ENCODE measurements at regions not wholly inside any gene's neighbourhood (a gene's known extent, or its start where the extent isn't known, plus 50 kb on each side); places are given as distances from the start of the nearest gene placed in this dataset.

GRCh38 chr7:25720427-25720826, 431.6 kb upstream of the NFE2L3 start:
- Histone ChIP-seq H3K27ac (no peak overlapping the region), H3K36me3 (no peaks in the 10 kb centered on the region), H3K4me3 (no peak overlapping the region), H3K4me1 (no peaks in the 10 kb centered on the region), H3K27me3 (ENCODE audit: low read depth) (no peaks in the 10 kb centered on the region), H3K9me3 (no peaks in the 10 kb centered on the region)
- intact Hi-C loops (cut with DNase I): no loop called here
- ATAC-seq: no peak
- TF ChIP-seq CTCF (IDR thresholded peaks at IDR 0.05): no peak
- no peak for DNase-seq

- DNase-seq (no peak), ATAC-seq (no peak)
- no peak for TF ChIP-seq CTCF (IDR thresholded peaks at IDR 0.05)
- Histone ChIP-seq H3K4me3 (no peak overlapping the region), H3K36me3 (no peaks in the 10 kb centered on the region), H3K4me1 (no peaks in the 10 kb centered on the region), H3K27ac (no peak overlapping the region), H3K9me3 (no peaks in the 10 kb centered on the region), H3K27me3 (ENCODE audit: low read depth) (no peaks in the 10 kb centered on the region)
- intact Hi-C loops (cut with DNase I): no loop called here
Measured at GRCh38 chr7:25722856-25723255, 429.1 kb upstream of the NFE2L3 start.

- no peak for TF ChIP-seq CTCF (IDR thresholded peaks at IDR 0.05)
- H3K27me3 ChIP-seq (ENCODE audit: low read depth): no peaks in the 10 kb centered on the region
- intact Hi-C loops (cut with DNase I): no loop called here
- no peaks in the 10 kb centered on the region for H3K9me3 ChIP-seq
- no peak for ATAC-seq
- H3K4me1 ChIP-seq: no peaks in the 10 kb centered on the region
- no peaks in the 10 kb centered on the region for H3K36me3 ChIP-seq
- no peak for DNase-seq
- peak overlapping the region; percentile 5 for H3K27ac ChIP-seq
- no peak overlapping the region for H3K4me3 ChIP-seq
Measured at GRCh38 chr7:25725451-25725850, 426.5 kb upstream of the NFE2L3 start.

GRCh38 chr7:25726170-25726780, 425.7 kb upstream of the NFE2L3 start:
- peak in 1 of 2 donors; percentile 43 for ATAC-seq
- no peaks in the 10 kb centered on the region for H3K36me3 ChIP-seq
- TF ChIP-seq CTCF (IDR thresholded peaks at IDR 0.05): no peak
- no peaks in the 10 kb centered on the region for H3K4me1 ChIP-seq
- no peak for DNase-seq
- H3K9me3 ChIP-seq: no peaks in the 10 kb centered on the region
- no peak overlapping the region for H3K4me3 ChIP-seq
- no peaks in the 10 kb centered on the region for H3K27me3 ChIP-seq (ENCODE audit: low read depth)
- no peak overlapping the region for H3K27ac ChIP-seq
- intact Hi-C loops (cut with DNase I): no loop called here

DNA sequence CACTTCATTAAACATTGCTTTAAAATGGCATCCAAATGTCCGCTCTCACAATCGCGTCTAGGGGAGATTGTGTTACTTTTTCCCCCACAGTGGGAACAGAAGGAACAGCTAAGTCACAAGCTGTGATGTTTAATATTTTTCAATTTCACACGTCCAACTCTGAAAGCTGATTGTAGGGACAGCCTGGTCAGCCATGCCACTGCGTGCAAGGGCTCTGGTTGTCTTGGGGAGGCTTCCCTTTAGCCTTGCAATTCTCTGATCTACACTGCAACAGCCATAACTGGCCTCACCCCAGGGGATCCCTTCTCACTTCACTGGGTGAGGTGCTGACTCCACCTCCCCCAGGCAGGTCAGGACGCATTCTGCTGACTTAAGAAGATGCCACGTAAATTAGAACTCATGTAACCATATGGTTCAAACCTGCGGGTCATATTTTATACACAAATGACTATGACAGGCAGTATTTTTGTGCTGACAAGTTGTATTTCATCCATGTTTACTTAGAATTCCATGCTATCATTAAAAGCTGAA, 425.2 kb upstream of the NFE2L3 start:
- H3K9me3 ChIP-seq: no peaks in the 10 kb centered on the region
- H3K4me1 ChIP-seq: no peaks in the 10 kb centered on the region
- intact Hi-C loops (cut with DNase I): no loop called here
- TF ChIP-seq CTCF (IDR thresholded peaks at IDR 0.05): no peak
- no peak for DNase-seq
- H3K27me3 ChIP-seq (ENCODE audit: low read depth): no peaks in the 10 kb centered on the region
- peak in 1 of 2 donors; percentile 34 for ATAC-seq
- H3K36me3 ChIP-seq: no peaks in the 10 kb centered on the region
- H3K4me3 ChIP-seq: no peak overlapping the region
- H3K27ac ChIP-seq: no peak overlapping the region

All from lower lobe of right lung (tissue), 2 donors.